Activated T-helper 1 cell treated with anti-CD3 and anti-CD28 coated beads, Interleukin-12 subunit alpha, Interleukin-12 subunit beta, Interleukin-2, Interleukin-4 antibody, amounts not matched to agents 30 ng/mL and 10 ng/mL and 1 ng/mL, durations not matched to agents 14 hours and 24 hours and 36 hours (primary cell): ENCODE measurements at regions not wholly inside any gene's neighbourhood (a gene's known extent, or its start where the extent isn't known, plus 50 kb on each side); places are given as distances from the start of the nearest gene placed in this dataset.

Source experiments
- DNase-seq: peaks from one replicate; pipeline ENCODE4 v3.0.0; 2021; ENCODE audit warnings: low spot score
- H3K27ac Mint-ChIP-seq: one replicate; pipeline ENCODE4 v1.8.0; 2021; ENCODE audit warnings: mild to moderate bottlenecking, mixed read lengths
- H3K27me3 Mint-ChIP-seq: one replicate; pipeline ENCODE4 v1.8.0; 2022; ENCODE audit warnings: mild to moderate bottlenecking, moderate library complexity, mixed read lengths; ENCODE audit not compliant: insufficient read depth
- H3K36me3 Mint-ChIP-seq: one replicate; pipeline ENCODE4 v1.8.0; 2021; ENCODE audit warnings: low read depth, mixed read lengths
- H3K4me1 Mint-ChIP-seq: one replicate; pipeline ENCODE4 v1.8.0; 2021; ENCODE audit warnings: low read depth, mixed read lengths
- H3K4me3 Mint-ChIP-seq: one replicate; pipeline ENCODE4 v1.8.0; 2021; ENCODE audit warnings: mild to moderate bottlenecking, moderate library complexity, mixed read lengths
- H3K9me3 Mint-ChIP-seq: one replicate; pipeline ENCODE4 v1.8.0; 2021; ENCODE audit warnings: mixed read lengths
- intact Hi-C: fragments of 100-400 bp; cut with micrococcal nuclease; formaldehyde crosslinking; loops from one replicate; pipeline ENCODE4 v1.15.1; 2024

- Mint-ChIP-seq H3K36me3 (no peaks in the 10 kb centered on the region), H3K27me3 (peaks cover 3% of the 10 kb centered on the region), H3K4me3 (no peak overlapping the region), H3K27ac (no peak overlapping the region), H3K4me1 (no peaks in the 10 kb centered on the region), H3K9me3 (no peaks in the 10 kb centered on the region)
- DNase-seq: no peak
- intact Hi-C loops: no loop called here
Measured at GRCh38 chr6:155996151-155996550, 540.5 kb upstream of the NOX3 start.

DNA sequence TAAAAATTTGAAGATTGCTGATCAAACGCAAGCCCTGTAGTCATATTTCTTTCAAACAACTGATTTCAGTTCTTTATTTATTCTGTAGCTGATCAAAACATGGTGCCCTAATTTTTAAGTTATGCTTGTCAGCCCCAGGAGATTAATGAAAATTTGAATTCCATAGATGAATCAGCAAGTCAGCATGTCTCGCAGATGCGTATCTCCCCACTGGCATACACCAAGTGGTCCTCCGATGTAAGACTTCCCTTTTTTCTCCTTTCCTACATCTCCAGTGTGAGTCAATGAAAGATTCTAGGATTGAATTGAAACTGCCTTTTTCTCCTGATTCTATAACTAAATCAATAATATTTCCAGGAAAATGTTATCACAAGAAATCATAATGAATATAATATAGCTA, 539.6 kb upstream of the NOX3 start:
- Mint-ChIP-seq H3K27me3 (peaks cover 3% of the 10 kb centered on the region), H3K4me3 (no peak overlapping the region), H3K27ac (no peak overlapping the region), H3K36me3 (no peaks in the 10 kb centered on the region), H3K9me3 (no peaks in the 10 kb centered on the region), H3K4me1 (no peaks in the 10 kb centered on the region)
- no peak for DNase-seq
- intact Hi-C loops: no loop called here

- H3K4me1 Mint-ChIP-seq: no peaks in the 10 kb centered on the region
- intact Hi-C loops: no loop called here
- H3K4me3 Mint-ChIP-seq: no peak overlapping the region
- no peak for DNase-seq
- no peaks in the 10 kb centered on the region for H3K9me3 Mint-ChIP-seq
- peaks cover 3% of the 10 kb centered on the region for H3K27me3 Mint-ChIP-seq
- H3K36me3 Mint-ChIP-seq: no peaks in the 10 kb centered on the region
- no peak overlapping the region for H3K27ac Mint-ChIP-seq
Measured at GRCh38 chr6:155994086-155994485, 538.4 kb upstream of the NOX3 start.

DNA sequence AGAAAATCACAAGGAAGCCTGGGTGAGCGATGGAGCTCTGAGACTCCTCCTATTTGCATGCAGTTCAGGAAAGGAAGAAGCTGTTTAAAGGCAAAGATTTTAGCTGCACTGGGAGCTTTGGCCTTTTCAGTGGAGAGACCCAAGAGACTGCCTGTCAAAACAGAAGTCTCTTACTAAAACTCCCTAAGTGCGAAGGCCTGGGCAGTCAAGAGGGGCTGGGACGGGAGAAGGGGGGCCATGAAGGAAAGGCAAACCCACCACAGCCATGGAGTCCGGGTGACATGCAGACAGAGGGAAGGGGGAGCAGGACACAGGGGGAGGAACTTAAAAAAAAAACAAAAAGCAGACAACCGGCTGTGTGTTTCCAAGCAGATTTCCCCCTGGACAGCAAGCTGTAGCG, 537.6 kb upstream of the NOX3 start:
- no peak for DNase-seq
- intact Hi-C loops: no loop called here
- peaks cover 3% of the 10 kb centered on the region for H3K27me3 Mint-ChIP-seq
- H3K27ac Mint-ChIP-seq: no peak overlapping the region
- no peaks in the 10 kb centered on the region for H3K4me1 Mint-ChIP-seq
- no peak overlapping the region for H3K4me3 Mint-ChIP-seq
- H3K9me3 Mint-ChIP-seq: no peaks in the 10 kb centered on the region
- H3K36me3 Mint-ChIP-seq: no peaks in the 10 kb centered on the region

GRCh38 chr6:155985660-155986138, 530.1 kb upstream of the NOX3 start:
- no peaks in the 10 kb centered on the region for H3K9me3 Mint-ChIP-seq
- H3K27ac Mint-ChIP-seq: no peak overlapping the region
- H3K4me1 Mint-ChIP-seq: no peaks in the 10 kb centered on the region
- H3K27me3 Mint-ChIP-seq: peaks cover 3% of the 10 kb centered on the region
- H3K36me3 Mint-ChIP-seq: no peaks in the 10 kb centered on the region
- intact Hi-C loops: no loop called here
- no peak overlapping the region for H3K4me3 Mint-ChIP-seq
- DNase-seq: no peak

- H3K36me3 Mint-ChIP-seq: no peaks in the 10 kb centered on the region
- peaks cover 3% of the 10 kb centered on the region for H3K27me3 Mint-ChIP-seq
- H3K4me1 Mint-ChIP-seq: no peaks in the 10 kb centered on the region
- no peak overlapping the region for H3K4me3 Mint-ChIP-seq
- DNase-seq: no peak
- H3K9me3 Mint-ChIP-seq: no peaks in the 10 kb centered on the region
- intact Hi-C loops: no loop called here
- no peak overlapping the region for H3K27ac Mint-ChIP-seq
Measured at GRCh38 chr6:155980768-155981079, 525.1 kb upstream of the NOX3 start.

GRCh38 chr6:155980014-155980767, 524.6 kb upstream of the NOX3 start:
- H3K36me3 Mint-ChIP-seq: no peaks in the 10 kb centered on the region
- DNase-seq: no peak
- no peak overlapping the region for H3K27ac Mint-ChIP-seq
- H3K27me3 Mint-ChIP-seq: peaks cover 3% of the 10 kb centered on the region
- H3K9me3 Mint-ChIP-seq: no peaks in the 10 kb centered on the region
- H3K4me1 Mint-ChIP-seq: no peaks in the 10 kb centered on the region
- intact Hi-C loops: no loop called here
- no peak overlapping the region for H3K4me3 Mint-ChIP-seq

GRCh38 chr6:155975506-155975905, 519.9 kb upstream of the NOX3 start:
- Mint-ChIP-seq H3K4me1 (peaks cover 14% of the 10 kb centered on the region), H3K27me3 (no peaks in the 10 kb centered on the region), H3K27ac (no peak overlapping the region), H3K9me3 (no peaks in the 10 kb centered on the region), H3K36me3 (no peaks in the 10 kb centered on the region), H3K4me3 (no peak overlapping the region)
- intact Hi-C loops: no loop called here
- no peak for DNase-seq

GRCh38 chr6:155974811-155975323, 519.2 kb upstream of the NOX3 start:
- Mint-ChIP-seq H3K36me3 (no peaks in the 10 kb centered on the region), H3K4me1 (peaks cover 15% of the 10 kb centered on the region), H3K27me3 (no peaks in the 10 kb centered on the region), H3K4me3 (no peak overlapping the region), H3K9me3 (no peaks in the 10 kb centered on the region), H3K27ac (no peak overlapping the region)
- intact Hi-C loops: no loop called here
- no peak for DNase-seq

DNA sequence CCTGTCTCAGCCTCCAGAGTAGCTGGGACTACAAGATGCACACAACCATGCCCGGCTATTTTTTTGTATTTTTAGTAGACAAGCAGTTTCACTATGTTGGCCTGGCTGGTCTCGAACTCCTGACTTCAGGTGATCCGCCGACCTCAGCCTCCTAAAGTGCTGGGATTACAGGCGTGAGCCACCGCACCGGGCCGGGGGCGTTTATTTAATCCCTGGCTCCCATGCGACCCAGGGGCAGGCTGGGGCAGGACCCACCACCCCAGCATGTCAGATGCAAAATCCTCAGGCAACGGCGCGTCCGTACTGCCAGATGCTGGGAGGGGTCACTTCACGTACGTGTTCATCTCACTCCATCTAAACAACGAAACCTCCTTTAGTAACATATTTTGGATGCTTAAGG, 518.7 kb upstream of the NOX3 start:
- Mint-ChIP-seq H3K27me3 (no peaks in the 10 kb centered on the region), H3K36me3 (no peaks in the 10 kb centered on the region), H3K4me3 (no peak overlapping the region), H3K4me1 (peaks cover 15% of the 10 kb centered on the region), H3K9me3 (no peaks in the 10 kb centered on the region), H3K27ac (no peak overlapping the region)
- DNase-seq: no peak
- intact Hi-C loops: no loop called here

DNA sequence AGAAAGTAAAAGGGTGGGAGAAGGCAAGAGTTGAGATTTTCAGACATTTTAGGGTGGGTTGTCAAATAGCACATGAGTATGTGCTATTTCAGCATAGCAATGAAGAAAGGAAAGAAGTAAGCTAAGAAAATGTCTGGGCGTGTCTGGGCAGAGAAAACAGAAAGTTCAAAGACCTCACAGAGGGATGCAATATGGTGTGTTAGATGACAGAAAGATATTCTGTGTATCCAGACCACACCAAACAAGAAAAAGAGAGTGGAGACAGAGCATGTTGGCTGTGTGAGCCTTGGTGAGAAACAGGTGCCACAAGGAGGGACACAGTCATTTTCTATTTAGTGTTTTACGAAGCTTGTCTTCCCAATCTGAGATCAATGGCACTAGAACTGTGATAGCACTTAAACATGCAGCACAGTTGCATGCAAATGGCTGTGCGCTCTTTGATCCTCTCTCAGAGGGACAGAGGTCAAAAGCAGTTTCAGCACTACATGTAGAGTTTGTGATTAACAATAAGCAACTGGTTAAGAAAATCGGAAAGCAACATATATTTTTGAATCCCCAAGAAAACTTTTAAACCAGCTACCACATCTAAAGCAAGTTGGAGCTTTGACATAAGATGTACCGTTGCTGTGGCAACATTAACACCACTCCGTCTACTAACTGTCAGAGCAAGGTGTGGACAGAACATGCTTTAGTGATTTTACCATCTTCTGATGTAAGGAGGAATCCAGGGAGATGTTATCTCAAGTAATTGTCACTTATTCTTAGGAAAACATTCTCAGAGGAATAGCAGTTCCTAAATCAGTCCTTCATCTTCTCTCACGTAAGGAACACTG, 515.5 kb upstream of the NOX3 start:
- intact Hi-C loops: no loop called here
- no peak overlapping the region for H3K27ac Mint-ChIP-seq
- DNase-seq: no peak
- no peaks in the 10 kb centered on the region for H3K36me3 Mint-ChIP-seq
- peaks cover 15% of the 10 kb centered on the region for H3K4me1 Mint-ChIP-seq
- no peaks in the 10 kb centered on the region for H3K9me3 Mint-ChIP-seq
- no peaks in the 10 kb centered on the region for H3K27me3 Mint-ChIP-seq
- peak overlapping the region; percentile 8 for H3K4me3 Mint-ChIP-seq

GRCh38 chr6:155970472-155970871, 514.8 kb upstream of the NOX3 start:
- Mint-ChIP-seq H3K9me3 (no peaks in the 10 kb centered on the region), H3K36me3 (no peaks in the 10 kb centered on the region), H3K4me3 (no peak overlapping the region), H3K27me3 (no peaks in the 10 kb centered on the region), H3K27ac (no peak overlapping the region), H3K4me1 (peaks cover 15% of the 10 kb centered on the region)
- intact Hi-C loops: no loop called here
- no peak for DNase-seq

DNA sequence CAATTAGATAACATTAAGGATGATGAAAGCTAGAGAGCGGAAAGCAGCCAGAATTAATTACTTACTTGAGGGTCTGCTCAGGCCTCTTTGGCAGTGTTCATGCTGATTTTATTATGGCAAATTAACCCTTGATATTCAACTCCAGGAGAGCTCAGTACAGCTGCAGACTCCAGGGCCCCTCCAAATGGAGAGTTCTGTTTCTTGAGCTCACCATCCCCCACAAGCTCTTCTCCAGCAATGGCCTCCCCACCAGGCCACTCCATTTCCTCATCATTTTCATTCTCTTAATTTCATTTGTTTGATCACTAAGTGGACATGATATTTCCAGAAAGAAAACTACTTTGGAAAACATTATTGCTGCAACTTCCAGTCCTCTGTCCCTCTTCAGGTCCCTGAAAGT, 513.3 kb upstream of the NOX3 start:
- Mint-ChIP-seq H3K9me3 (no peaks in the 10 kb centered on the region), H3K27ac (no peak overlapping the region)

More for the DNA sequence above, 513.3 kb upstream of the NOX3 start:
- DNase-seq: no peak
- intact Hi-C loops: no loop called here
- Mint-ChIP-seq H3K36me3 (no peaks in the 10 kb centered on the region), H3K4me1 (peaks cover 15% of the 10 kb centered on the region), H3K4me3 (no peak overlapping the region), H3K27me3 (no peaks in the 10 kb centered on the region)
